Cardiac fibroblast (primary cell): ENCODE measurements at regions not wholly inside any gene's neighbourhood (a gene's known extent, or its start where the extent isn't known, plus 50 kb on each side); places are given as distances from the start of the nearest gene placed in this dataset.

ENCODE experiments used
- DNase-seq, 2 donors: peaks; one replicate each; pipeline versions ENCODE4 v3.0.0 to v3.0.0-alpha.2; 2010; ENCODE audit warnings: low read depth in 2 of 2
- H3K4me3 ChIP-seq, 2 donors: replicated peaks in 1 of 2; 1 replicate in 1 of 2; 2 replicates in 1 of 2; pipeline ENCODE4 v1.5.1; 2011; ENCODE audit warnings: low read depth in 2 of 2, low read length in 2 of 2, mild to moderate bottlenecking in 2 of 2, moderate library complexity in 1 of 2
- TF ChIP-seq, protein P1 (sequence below): IDR thresholded peaks from one replicate; pipeline ENCODE4 v1.5.1; 2011; ENCODE audit warnings: low read depth, mild to moderate bottlenecking, low read length, inconsistent platforms

- TF ChIP-seq, protein P1, sequence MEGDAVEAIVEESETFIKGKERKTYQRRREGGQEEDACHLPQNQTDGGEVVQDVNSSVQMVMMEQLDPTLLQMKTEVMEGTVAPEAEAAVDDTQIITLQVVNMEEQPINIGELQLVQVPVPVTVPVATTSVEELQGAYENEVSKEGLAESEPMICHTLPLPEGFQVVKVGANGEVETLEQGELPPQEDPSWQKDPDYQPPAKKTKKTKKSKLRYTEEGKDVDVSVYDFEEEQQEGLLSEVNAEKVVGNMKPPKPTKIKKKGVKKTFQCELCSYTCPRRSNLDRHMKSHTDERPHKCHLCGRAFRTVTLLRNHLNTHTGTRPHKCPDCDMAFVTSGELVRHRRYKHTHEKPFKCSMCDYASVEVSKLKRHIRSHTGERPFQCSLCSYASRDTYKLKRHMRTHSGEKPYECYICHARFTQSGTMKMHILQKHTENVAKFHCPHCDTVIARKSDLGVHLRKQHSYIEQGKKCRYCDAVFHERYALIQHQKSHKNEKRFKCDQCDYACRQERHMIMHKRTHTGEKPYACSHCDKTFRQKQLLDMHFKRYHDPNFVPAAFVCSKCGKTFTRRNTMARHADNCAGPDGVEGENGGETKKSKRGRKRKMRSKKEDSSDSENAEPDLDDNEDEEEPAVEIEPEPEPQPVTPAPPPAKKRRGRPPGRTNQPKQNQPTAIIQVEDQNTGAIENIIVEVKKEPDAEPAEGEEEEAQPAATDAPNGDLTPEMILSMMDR: no peak
- no peak overlapping the region for H3K4me3 ChIP-seq
- DNase-seq: no peak
Observed at GRCh38 chr6:110558575-110558974, 82.2 kb upstream of the SLC22A16 start.

DNA sequence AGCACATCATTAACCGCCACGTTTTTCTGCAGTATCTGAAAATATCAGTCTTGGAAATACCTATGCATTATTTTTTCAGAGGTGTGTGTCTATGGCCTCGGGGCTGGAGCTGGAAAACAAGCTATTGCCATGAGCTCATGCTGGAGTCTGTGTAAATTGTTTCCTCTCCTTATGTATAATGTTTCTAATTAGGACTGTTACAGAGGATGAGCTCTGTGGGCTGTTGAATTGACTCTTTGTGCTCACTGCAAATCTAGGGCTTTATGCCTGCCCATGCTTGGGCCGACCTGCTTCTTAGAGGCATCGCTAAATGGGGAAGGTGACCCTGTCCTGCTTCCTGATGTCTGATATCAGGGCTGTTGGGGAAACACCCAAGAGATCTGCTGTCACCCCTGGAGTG, 80.8 kb upstream of the SLC22A16 start:
- no peak for DNase-seq
- no peak overlapping the region for H3K4me3 ChIP-seq
- TF ChIP-seq, protein P1: no peak

- TF ChIP-seq, protein P1: no peak
- DNase-seq: no peak
- no peak overlapping the region for H3K4me3 ChIP-seq
Observed at GRCh38 chr6:110556317-110557110, 80.1 kb upstream of the SLC22A16 start.

- TF ChIP-seq, protein P1: no peak
- no peak overlapping the region for H3K4me3 ChIP-seq
- DNase-seq: no peak
Observed at GRCh38 chr6:110554966-110555460, 78.6 kb upstream of the SLC22A16 start.

- TF ChIP-seq, protein P1: no peak
- H3K4me3 ChIP-seq: no peak overlapping the region
- DNase-seq: no peak
Observed at GRCh38 chr6:110554441-110554840, 78.0 kb upstream of the SLC22A16 start.

- H3K4me3 ChIP-seq: no peak overlapping the region
- DNase-seq: no peak
- TF ChIP-seq, protein P1: no peak
Observed at GRCh38 chr6:110552901-110553641, 76.7 kb upstream of the SLC22A16 start.
